ENCODE measurements at regions not wholly inside any gene's neighbourhood (a gene's known extent, or its start where the extent isn't known, plus 50 kb on each side); places are given as distances from the start of the nearest gene placed in this dataset.

DNA sequence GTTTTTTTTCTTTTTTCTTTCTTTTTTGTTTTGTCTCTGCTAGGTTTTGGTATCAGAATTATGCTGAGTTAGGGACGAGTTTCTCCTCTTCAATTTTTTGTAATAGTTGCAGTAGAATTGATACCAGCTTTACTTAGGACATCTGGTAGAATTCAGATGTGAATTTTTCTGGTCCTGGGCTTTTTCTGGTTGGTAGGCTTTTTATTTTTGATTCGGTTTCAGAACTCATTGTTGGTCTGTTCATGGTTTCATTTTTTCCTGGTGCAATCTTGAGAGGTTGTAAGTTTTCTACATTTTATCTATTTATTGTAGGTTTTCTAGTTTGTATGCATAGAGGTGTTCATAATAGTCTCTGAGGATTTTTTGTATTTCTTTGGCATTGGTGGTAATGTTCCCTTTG is 498.1 kb upstream of the CPEB2 start:
- no peak for DNase-seq

DNA sequence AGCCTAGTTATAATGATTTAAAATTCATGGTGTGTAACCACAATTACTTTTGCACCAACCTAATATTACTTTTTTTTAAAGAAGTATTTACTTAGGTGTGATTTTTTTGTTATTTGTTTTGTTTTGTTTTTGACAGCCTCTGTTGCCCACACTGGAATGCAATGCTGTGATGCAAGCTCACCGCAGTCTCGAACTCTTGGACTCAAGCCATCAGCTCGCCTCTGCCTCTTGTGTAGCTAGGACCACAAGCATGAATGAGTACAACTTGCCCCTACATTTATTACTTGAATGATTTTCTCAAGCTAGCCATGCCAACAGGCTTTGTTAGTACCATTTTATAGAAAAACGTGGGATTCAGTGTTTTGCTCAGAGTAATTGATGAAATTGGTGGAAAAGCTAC is 488.8 kb upstream of the CPEB2 start:
- DNase-seq, result no peak

- no peak for DNase-seq
Measured at GRCh38 chr4:14515556-14515955, 486.7 kb upstream of the CPEB2 start.

- no peak for DNase-seq
Measured at GRCh38 chr4:14518136-14518535, 484.1 kb upstream of the CPEB2 start.

GRCh38 chr4:14520171-14520570 is 482.1 kb upstream of the CPEB2 start:
- DNase-seq, result no peak

- no peak for DNase-seq
Measured at GRCh38 chr4:14524276-14524675, 478.0 kb upstream of the CPEB2 start.

GRCh38 chr4:14528918-14529317 is 473.4 kb upstream of the CPEB2 start:
- no peak for DNase-seq

DNA sequence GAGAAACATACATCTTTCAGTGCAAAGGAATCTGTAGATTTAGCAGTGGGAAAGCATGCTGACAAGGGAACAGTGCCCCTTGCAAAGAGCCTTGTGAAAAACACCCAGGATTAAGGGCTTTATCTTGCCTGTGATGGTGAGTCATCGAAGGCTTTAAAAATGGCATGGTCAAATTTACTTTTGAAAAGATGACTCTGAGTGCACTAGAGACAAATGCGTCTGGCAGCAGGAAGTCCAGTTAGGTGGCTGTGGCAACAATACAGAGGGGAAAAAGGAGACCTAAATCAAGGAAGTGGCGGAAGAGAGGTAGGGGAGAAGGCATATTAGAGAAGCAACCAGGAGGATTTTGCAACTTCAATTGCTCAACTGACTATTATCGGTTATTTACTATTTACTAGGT is 472.6 kb upstream of the CPEB2 start:
- DNase-seq, result no peak

- no peak for DNase-seq
Measured at GRCh38 chr4:14532436-14532835, 469.8 kb upstream of the CPEB2 start.

DNA sequence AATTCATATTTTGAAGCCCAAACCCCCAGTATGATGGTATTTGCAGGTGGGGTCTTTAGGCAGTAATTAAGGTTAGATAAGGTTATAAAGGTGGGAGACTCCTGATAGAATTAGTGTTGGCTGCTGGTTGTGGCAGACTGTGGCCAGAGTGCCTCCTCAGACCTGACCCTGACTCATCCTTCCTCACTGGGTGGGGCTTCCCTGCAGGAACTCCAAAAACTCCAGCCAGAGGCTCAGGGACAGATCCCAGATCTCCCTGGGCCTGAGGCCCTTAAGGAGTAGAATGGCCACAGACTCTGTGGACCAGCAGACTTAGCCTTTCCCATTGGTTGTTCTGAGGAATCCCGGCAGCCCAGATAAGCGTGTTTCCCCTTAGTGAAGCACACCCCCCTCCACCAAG is 463.0 kb upstream of the CPEB2 start:
- DNase-seq, result no peak

DNA sequence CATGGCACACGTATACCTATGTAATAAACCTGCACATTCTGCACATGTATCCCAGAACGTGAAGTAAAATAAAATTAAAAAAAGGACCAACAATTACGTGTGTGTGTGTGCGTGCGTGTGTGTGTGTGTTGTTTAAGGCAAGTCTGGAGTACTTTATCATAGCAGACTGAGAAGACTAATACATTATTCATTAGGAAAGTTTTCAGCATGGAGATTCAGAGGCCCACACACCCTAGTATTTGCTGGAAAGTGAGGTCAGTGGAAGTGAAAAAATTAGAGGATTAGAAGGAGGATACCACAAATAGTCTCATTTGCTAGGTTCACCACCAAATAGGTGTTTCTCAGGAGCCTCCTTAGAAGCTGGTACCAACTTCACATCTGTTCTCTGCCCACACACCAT is 457.1 kb upstream of the CPEB2 start:
- no peak for DNase-seq

DNA sequence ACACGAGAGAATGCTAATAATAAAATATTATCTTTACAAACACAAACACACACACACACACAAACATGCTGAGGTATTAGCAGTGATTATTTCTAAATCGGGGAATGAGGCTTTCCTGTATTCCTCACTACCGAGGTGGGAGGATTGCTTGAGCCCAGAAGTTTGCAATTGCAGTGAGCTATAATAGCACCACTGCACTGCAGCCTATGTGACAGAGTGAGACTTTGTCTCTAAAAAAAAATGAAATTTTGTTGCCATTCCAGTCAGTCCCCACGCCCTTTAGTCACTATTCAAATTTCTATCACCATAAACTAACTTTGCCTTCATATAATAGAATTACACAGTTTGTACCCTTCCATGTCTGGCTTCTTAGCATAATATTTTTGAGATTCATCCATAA is 456.5 kb upstream of the CPEB2 start:
- no peak for DNase-seq

GRCh38 chr4:14552119-14552518 is 450.2 kb upstream of the CPEB2 start:
- DNase-seq, result no peak

DNA sequence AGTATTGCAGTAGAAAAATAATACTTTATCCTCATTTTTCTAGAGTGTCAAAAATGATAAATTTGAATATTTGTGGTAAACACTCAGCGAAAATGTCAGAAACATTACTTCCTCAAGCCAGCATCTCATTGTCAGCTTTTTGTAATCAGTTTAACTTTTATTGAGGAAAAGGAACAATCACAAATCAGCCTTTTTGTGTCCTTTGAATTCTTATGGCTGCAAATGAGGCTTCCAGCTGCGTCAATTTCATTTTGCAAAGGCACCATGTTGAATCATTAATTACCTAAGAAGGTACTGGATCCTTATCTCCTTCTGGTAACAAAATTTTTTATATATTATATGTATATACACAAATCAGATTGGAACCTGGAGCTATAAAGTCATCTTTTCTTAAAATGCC is 442.6 kb upstream of the CPEB2 start:
- no peak for DNase-seq

DNA sequence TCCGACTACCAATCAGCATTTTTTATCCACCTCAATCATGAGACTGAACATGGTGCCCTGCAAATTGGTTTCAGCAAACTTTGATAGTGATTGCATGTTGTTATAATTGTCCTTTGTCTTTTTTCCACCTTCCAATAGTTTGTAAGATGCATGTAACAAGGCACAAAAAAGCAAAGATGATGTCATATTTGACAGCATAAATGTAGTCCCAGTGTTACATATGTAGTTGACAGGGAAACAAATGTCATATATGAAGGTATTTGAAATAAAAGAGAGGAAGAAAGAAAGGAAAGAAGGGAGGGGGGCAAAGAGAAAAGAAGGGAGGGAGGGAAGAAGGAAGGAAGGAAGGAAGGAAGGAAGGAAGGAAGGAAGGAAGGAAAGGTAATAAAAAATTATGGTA is 441.7 kb upstream of the CPEB2 start:
- DNase-seq, result no peak

DNA sequence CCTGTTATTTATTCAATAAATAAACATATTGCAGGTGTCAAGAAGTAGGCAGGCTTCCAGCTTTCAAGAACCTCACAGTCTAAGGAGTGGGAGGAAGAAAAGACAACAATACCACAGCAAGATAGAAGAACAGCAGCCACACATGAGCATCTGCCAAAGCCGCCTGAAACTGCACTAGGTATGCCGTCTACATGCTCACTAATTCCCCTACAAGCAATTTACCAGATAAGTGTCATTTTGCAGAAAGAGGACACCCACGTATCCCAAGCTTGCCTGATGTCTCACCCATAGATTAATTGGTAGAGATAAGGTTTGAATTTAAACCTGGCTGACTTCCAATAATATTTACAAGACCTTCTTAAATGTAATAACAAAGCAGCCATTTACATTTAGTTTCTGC is 439.4 kb upstream of the CPEB2 start:
- no peak for DNase-seq

DNA sequence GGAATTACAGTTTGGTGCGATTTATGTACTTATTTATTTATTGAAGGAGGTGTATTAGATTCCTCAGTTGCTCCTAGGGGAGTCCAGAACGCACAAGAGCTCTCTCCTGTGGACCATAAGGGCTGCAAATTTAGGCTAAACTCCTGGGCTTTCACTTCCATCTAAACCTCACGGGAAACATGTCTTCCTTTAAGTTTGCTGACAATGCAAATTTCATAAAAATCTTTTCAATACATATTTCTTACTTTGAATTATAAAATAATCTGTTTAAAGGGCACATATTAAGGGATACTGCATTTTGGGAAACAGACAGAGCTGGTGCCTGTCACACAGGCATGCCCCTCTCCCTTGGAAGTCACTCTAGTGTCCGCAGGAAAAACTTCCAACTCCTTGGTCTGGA is 438.0 kb upstream of the CPEB2 start:
- no peak for DNase-seq

GRCh38 chr4:14566518-14566917 is 435.8 kb upstream of the CPEB2 start:
- DNase-seq, result peak; percentile 68

DNA sequence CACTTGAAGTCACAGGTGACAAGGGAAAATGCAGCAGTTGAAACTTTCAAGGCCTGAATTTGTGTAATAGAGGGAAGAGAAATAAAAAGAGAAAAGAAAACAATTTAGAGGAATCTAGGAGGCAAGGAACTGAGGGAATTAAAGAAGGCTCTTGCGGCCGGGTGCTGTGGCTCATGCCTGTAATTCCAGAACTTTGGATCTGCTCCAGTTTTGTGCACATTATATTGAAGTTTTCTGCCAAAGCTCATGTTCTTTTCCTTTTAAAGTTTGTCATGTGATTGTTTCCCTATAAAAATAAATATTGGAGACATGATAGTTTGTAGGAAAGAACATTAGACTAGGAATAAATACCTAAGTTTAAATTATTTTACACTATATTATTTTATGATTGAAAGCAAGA is 433.9 kb upstream of the CPEB2 start:
- DNase-seq, result no peak

DNA sequence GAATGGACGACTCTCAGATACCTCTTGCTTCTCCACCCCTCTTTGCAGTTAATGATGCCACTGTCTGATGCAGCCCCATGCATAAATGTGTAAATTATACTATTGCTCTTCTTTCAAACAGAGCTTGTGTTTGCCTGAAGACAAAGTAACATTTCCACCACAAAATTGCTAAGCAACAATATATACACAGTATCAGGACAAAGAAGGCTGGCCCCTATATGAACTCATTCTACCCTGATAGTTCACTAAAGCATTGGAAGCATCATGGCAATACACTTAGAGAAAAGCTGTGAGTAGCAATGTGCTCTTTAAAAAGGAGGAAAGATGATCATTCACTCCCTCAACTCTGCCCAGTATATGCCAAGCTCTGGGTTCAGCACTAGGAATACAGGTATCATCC is 427.0 kb upstream of the CPEB2 start:
- no peak for DNase-seq

- no peak for DNase-seq
Measured at GRCh38 chr4:14575919-14576318, 426.4 kb upstream of the CPEB2 start.

- DNase-seq, result no peak
Measured at GRCh38 chr4:14580061-14580460, 422.2 kb upstream of the CPEB2 start.

- no peak for DNase-seq
Measured at GRCh38 chr4:14581741-14582140, 420.5 kb upstream of the CPEB2 start.

GRCh38 chr4:14582677-14583076 is 419.6 kb upstream of the CPEB2 start:
- no peak for DNase-seq

DNA sequence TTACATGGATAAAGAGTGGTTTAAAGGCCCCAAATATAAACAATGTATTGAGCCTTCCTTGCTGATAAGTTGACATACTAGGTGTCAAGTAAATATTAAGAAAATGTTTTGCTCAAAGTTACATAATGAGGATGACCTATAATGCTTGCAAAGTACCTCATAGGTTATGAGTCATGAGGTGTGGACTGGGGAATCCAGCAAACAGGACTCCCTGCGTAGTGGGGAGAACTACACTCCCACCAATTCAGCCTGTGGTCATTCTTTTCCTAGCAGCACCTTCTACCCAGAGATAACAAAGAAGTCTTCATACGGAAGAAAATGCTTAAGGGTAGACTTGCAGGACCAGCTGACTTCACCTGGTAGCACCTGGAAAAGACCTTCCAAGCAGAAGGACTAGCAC is 418.9 kb upstream of the CPEB2 start:
- no peak for DNase-seq

GRCh38 chr4:14583752-14584151 is 418.5 kb upstream of the CPEB2 start:
- DNase-seq, result no peak
